Stimulated activated effector memory CD8-positive, alpha-beta T cell treated with anti-CD3 and anti-CD28 coated beads, Interleukin-12 subunit alpha, Interleukin-12 subunit beta, amount 100 ng/mL, for 72 hours (primary cell): ENCODE measurements at regions not wholly inside any gene's neighbourhood (a gene's known extent, or its start where the extent isn't known, plus 50 kb on each side); places are given as distances from the start of the nearest gene placed in this dataset.

Experiments
- ATAC-seq: fragments of 150-1000 bp; cut with Tn5 transposase; 2 replicates; pipeline ENCODE4 v1.10.0; 2021
- DNase-seq, 2 donors: peaks; one replicate each; pipeline ENCODE4 v3.0.0; 2021 to 2022; ENCODE audit warnings: low spot score in 2 of 2
- H3K27ac Mint-ChIP-seq: one replicate; pipeline ENCODE4 v1.8.0; 2022; ENCODE audit warnings: mild to moderate bottlenecking, mixed read lengths
- H3K36me3 Mint-ChIP-seq: one replicate; pipeline ENCODE4 v1.8.0; 2022; ENCODE audit warnings: mild to moderate bottlenecking, mixed read lengths
- H3K4me1 Mint-ChIP-seq: one replicate; pipeline ENCODE4 v1.8.0; 2022; ENCODE audit warnings: mixed read lengths
- H3K4me3 Mint-ChIP-seq: one replicate; pipeline ENCODE4 v1.8.0; 2022; ENCODE audit warnings: mild to moderate bottlenecking, mixed read lengths
- H3K9me3 Mint-ChIP-seq: one replicate; pipeline ENCODE4 v1.8.0; 2022; ENCODE audit warnings: mixed read lengths

DNA sequence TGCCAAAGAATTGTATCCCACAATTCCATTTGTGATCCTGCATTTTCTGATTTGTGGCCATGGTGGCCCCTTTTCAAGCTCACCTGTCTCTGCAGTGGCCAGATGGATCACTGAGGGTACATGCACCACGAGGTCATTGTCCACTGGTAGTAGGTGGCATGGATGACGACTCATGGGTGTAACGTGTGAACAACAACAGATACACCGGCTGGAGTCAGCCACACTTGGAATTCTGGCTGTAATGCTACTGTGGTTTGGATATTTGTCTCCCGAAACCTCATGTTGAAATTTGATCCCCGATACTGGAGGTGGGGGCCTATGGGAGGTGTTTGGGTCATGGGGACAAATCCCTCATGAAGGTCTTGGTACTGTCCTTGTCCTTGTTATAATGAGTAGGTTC, 102.2 kb upstream of the TAF1B start:
- Mint-ChIP-seq H3K4me3 (no peak overlapping the region), H3K4me1 (peaks cover 41% of the 10 kb centered on the region), H3K9me3 (no peaks in the 10 kb centered on the region), H3K36me3 (no peaks in the 10 kb centered on the region), H3K27ac (peak overlapping the region; percentile 40)
- ATAC-seq = no peak
- DNase-seq = no peak

DNA sequence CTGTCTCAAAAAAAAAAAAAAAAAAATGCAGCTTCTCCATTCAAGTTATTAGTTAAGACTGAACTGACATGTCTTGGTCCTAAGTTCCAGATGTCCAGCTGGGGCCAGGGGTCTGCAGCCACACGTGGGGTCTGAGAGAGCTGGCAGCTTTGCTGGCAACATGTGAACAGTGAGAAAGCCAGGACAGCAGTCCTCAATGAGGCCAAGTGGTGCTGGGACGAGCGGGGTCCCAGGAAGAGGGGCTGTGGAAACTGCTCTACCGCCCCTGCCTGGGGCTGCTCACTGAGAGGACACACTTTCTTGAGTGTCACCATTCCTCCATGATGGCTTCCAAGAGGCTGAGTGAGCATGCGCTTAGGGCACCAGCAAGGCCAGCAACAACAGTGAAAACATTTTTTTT, 100.7 kb upstream of the TAF1B start:
- no peaks in the 10 kb centered on the region for H3K36me3 Mint-ChIP-seq
- no peaks in the 10 kb centered on the region for H3K9me3 Mint-ChIP-seq
- ATAC-seq = no peak
- peaks cover 28% of the 10 kb centered on the region for H3K4me1 Mint-ChIP-seq
- DNase-seq = no peak
- H3K4me3 Mint-ChIP-seq = no peak overlapping the region
- H3K27ac Mint-ChIP-seq = no peak overlapping the region

DNA sequence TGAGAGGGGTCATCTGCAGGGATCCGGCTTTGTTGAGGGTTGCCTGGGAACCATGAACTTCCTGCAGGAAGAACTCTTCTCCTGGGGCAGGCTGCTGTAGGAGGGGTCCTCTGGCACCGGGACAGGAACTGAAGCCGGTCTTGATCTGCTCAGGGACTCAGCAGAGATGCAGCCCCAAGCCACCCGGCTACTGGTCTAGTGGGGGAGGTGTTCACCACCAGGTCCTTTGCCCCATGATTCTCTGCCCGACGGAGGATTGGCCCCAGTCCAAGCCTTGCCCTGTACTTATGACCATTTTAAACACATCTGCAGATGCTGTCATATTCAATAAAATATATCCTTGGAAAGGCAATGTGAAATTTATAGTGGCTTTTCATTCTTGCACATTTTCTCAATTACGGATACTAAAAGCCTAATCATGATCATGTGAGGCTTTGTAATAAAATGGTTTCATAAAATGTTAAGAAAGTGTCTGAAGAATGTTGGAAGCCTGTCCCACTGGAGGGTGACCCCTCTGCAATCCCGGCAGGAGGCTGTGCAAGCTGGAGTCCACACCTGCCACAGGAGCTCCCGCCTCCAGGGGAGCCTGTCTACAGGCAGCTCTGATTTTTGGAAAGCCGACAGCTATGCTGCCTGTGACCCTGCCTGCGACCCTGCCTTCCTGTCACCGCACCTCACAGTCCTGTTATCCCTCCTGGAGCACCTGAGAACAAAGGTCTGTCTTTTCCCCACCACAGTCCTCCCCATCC, 98.8 kb upstream of the TAF1B start:
- DNase-seq (no peak), ATAC-seq (no peak)
- Mint-ChIP-seq H3K4me3 (no peak overlapping the region), H3K36me3 (no peaks in the 10 kb centered on the region), H3K4me1 (peaks cover 25% of the 10 kb centered on the region), H3K27ac (no peak overlapping the region), H3K9me3 (no peaks in the 10 kb centered on the region)

GRCh38 chr2:9745153-9745899, 97.9 kb upstream of the TAF1B start:
- H3K36me3 Mint-ChIP-seq = no peaks in the 10 kb centered on the region
- DNase-seq = no peak
- no peaks in the 10 kb centered on the region for H3K9me3 Mint-ChIP-seq
- H3K4me3 Mint-ChIP-seq = no peak overlapping the region
- peak overlapping the region; percentile 29 for H3K27ac Mint-ChIP-seq
- ATAC-seq = no peak
- H3K4me1 Mint-ChIP-seq = peaks cover 26% of the 10 kb centered on the region

- Mint-ChIP-seq H3K27ac (no peak overlapping the region), H3K9me3 (no peaks in the 10 kb centered on the region), H3K4me3 (no peak overlapping the region), H3K4me1 (peaks cover 44% of the 10 kb centered on the region), H3K36me3 (peaks cover 4% of the 10 kb centered on the region)
- no peak for ATAC-seq
- no peak for DNase-seq
Observed at GRCh38 chr2:9747396-9747795, 95.9 kb upstream of the TAF1B start.

GRCh38 chr2:9748577-9748976, 94.7 kb upstream of the TAF1B start:
- peak overlapping the region; percentile 38 for H3K27ac Mint-ChIP-seq
- no peak for DNase-seq

DNA sequence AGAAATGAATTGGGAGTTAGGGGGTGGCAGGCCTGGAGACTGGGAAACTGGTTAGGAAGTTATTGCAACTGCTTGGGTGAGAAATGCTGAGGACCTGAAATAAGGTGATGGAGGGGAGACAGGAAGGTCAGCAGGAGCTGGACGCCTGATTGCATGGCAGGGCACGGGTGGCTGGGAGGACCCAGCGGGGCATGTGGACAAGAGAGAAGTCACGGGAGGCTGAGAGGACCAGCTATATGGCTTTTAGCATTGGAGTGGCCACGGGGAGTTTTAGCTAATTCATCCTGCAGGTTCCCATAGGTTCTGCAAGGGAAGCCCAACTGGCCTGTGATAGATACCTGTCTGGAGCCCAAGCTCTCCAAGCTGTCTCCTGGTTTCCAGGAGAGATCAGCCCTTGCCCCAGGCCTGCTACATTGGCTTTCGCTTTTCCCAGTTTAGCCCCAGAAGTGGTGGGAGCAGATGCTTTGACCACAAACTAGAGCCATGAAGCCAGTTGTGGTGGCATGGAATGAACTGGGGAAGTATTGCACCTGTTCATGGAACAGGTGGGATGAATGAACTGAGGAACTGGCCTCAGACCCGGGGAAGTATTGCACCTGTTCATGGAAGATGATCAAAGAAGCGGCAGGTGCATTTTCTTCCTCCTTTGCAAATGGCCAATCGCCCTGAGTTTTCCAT, 93.6 kb upstream of the TAF1B start:
- no peak for ATAC-seq
- no peak for DNase-seq
- Mint-ChIP-seq H3K36me3 (peaks cover 15% of the 10 kb centered on the region), H3K27ac (peak overlapping the region; percentile 38), H3K4me3 (peak overlapping the region; percentile 15), H3K4me1 (peaks cover 67% of the 10 kb centered on the region), H3K9me3 (no peaks in the 10 kb centered on the region)

More at GRCh38 chr2:9748577-9748976, 94.7 kb upstream of the TAF1B start:
- peaks cover 56% of the 10 kb centered on the region for H3K4me1 Mint-ChIP-seq
- H3K9me3 Mint-ChIP-seq = no peaks in the 10 kb centered on the region
- peaks cover 15% of the 10 kb centered on the region for H3K36me3 Mint-ChIP-seq
- peak; percentile 39 for ATAC-seq
- peak overlapping the region; percentile 15 for H3K4me3 Mint-ChIP-seq

GRCh38 chr2:9750224-9751215, 92.8 kb upstream of the TAF1B start:
- Mint-ChIP-seq H3K4me1 (peaks cover 75% of the 10 kb centered on the region), H3K36me3 (peaks cover 15% of the 10 kb centered on the region)

DNA sequence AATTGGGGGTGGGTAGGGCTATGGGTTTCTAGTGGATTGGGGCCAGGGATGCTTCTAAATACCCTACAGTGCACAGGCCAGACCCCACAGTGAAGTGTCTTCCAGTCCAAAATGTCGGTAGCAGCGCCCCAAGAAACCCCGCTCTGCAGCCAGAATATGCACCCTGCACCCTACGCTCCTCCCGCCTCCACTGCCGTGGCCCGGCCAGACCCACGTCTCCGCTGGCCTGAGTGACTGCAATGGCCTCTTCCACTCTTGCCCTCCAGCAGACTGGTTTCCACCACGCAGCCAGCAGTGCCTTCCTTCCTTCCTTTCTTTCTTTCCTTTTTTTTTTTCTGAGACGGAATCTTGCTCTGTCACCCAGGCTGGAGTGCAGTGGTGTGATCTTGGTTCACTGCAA, 91.4 kb upstream of the TAF1B start:
- Mint-ChIP-seq H3K36me3 (peaks cover 15% of the 10 kb centered on the region), H3K27ac (no peak overlapping the region), H3K9me3 (no peaks in the 10 kb centered on the region), H3K4me1 (peaks cover 77% of the 10 kb centered on the region), H3K4me3 (peak overlapping the region; percentile 84)
- no peak for DNase-seq
- ATAC-seq = no peak

More at GRCh38 chr2:9750224-9751215, 92.8 kb upstream of the TAF1B start:
- Mint-ChIP-seq H3K4me3 (peak overlapping the region; percentile 25), H3K9me3 (no peaks in the 10 kb centered on the region), H3K27ac (no peak overlapping the region)
- ATAC-seq (no peak), DNase-seq (no peak)

GRCh38 chr2:9752441-9753275, 90.6 kb upstream of the TAF1B start:
- H3K36me3 Mint-ChIP-seq = peaks cover 15% of the 10 kb centered on the region
- peak; percentile 63 to 91 for DNase-seq
- no peaks in the 10 kb centered on the region for H3K9me3 Mint-ChIP-seq
- peak overlapping the region; percentile 96 for H3K27ac Mint-ChIP-seq
- peak overlapping the region; percentile 84 for H3K4me3 Mint-ChIP-seq
- peak; percentile 88 for ATAC-seq
- H3K4me1 Mint-ChIP-seq = peaks cover 83% of the 10 kb centered on the region

DNA sequence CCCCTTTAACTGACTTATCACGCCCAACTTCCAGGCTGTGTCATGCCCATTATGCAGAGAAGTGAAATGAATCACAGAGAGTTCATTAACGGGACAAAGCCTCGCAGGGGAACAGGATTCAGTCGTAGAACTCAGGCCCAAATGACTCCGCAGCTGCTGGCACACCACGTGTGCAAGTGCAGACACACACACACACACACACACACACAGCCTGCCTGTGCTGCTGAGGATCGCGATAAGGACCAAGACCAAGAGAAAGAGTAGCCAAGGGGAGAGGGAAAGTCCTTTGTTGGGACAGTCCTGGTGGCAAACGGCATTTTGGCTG, 90.0 kb upstream of the TAF1B start:
- Mint-ChIP-seq H3K27ac (peak overlapping the region; percentile 96), H3K4me1 (peaks cover 80% of the 10 kb centered on the region), H3K36me3 (peaks cover 15% of the 10 kb centered on the region), H3K9me3 (no peaks in the 10 kb centered on the region), H3K4me3 (peak overlapping the region; percentile 84)
- ATAC-seq (peak; percentile 91), DNase-seq (peak in 1 of 2 donors; percentile 41)

DNA sequence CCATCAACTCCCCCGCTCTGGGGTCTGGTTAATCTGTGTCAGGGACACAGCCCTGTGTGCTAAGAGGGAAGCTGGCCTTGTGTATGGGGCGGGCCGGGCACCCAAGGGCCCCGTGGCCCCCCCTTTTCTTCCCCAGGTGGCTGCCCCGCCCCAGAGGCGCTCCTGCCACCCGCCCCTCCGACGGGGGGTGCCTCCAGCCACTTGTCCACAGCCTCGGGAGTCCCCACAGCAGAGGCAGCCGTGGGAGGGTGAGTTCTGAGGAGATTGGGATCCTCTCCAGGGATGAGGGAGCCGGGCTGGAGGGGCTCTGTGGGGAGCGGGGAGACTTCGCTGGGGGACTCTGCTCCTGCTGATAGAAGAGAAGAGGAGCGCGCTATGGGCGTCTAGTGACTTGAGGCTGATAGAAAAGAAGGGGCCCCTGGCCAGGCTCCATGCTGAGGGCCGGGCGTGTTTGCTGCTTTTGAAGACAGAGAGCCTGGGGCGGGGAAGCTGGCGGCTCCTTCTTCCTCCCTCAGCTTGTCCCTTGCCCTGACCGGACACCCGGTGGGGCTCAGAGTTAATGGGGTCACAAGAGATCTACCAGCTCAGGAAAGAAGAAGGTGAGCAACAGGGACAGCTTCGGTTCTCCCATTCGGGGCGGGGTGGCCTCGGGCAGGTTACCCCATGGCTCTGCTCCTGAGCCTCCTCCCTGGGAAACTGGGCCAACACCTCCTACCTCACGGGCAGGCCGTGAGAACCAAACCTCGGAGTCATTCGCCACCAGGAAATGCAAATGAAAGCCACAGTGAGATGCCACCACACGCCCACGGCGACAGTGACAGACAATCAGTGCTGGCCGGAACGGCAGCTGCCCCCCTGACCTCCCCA, 89.4 kb upstream of the TAF1B start:
- ATAC-seq (peak; percentile 43), DNase-seq (peak; percentile 58 to 86)
- Mint-ChIP-seq H3K27ac (peak overlapping the region; percentile 96), H3K36me3 (peaks cover 15% of the 10 kb centered on the region), H3K9me3 (no peaks in the 10 kb centered on the region), H3K4me1 (peaks cover 74% of the 10 kb centered on the region), H3K4me3 (peak overlapping the region; percentile 84)

DNA sequence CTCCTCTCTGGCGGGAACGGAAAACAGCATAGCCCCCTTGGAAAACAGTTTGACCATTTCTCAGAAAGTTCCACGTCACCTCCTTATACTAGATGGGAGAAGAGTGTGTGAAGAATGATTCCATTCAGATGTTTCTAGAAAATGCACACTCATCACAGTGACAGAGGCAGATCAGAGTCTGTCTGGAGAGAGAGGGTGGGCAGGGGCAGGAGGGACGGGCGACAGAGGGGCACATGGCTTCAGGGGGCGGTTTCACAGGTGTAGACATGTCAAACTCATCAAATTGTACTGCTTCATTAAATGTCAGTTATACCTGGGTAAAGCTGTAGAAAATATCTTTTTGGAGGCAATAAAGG, 88.8 kb upstream of the TAF1B start:
- H3K36me3 Mint-ChIP-seq = peaks cover 15% of the 10 kb centered on the region
- peak overlapping the region; percentile 84 for H3K4me3 Mint-ChIP-seq
- DNase-seq (no peak), ATAC-seq (peak; percentile 0)
- H3K9me3 Mint-ChIP-seq = no peaks in the 10 kb centered on the region
- H3K27ac Mint-ChIP-seq = peak overlapping the region; percentile 96
- H3K4me1 Mint-ChIP-seq = peaks cover 68% of the 10 kb centered on the region
